GM20000 (cell line): ENCODE measurements at regions not wholly inside any gene's neighbourhood (a gene's known extent, or its start where the extent isn't known, plus 50 kb on each side); places are given as distances from the start of the nearest gene placed in this dataset.
"Not testable (repeated sequence)": the region's sequence is repeated elsewhere in the genome, so short reads cannot be mapped to it uniquely, and the experiment has no call there.

Experiments
- DNase-seq: peaks from one replicate; pipeline ENCODE4 v3.0.0; 2012; ENCODE audit warnings: low spot score
- CTCF ChIP-seq: IDR thresholded peaks from 2 replicates; pipeline ENCODE4 v1.5.1; 2012; ENCODE audit warnings: mild to moderate bottlenecking, control low read depth; ENCODE audit errors: extremely low read depth, missing control alignments

DNA sequence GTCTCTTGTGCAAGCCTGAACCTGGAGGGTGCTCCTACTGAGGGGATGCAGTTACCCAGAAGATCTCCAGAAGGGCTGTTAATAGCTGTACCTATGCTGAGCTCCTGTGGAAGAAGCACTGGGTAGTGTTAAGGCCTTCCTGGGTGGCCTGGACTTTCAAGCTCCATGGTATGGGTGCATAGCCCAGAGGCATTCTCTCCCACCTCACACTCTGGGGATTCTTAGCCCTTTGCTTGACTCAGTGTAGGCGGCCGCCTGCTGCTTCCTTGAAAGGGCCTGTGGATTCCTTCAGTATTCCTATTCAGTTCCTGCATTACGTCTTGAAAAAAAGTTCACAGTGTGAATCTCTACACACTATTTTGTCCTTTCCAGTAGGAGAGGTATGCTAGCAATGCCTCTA is 235.7 kb upstream of the MAGEB16 start:
- no peak for DNase-seq
- no peak for TF ChIP-seq CTCF

- no peak for TF ChIP-seq CTCF
- DNase-seq = no peak
Observed at GRCh38 chrX:35590210-35590609, 207.9 kb upstream of the MAGEB16 start.

GRCh38 chrX:35611562-35611961 is 186.6 kb upstream of the MAGEB16 start:
- DNase-seq = not testable (repeated sequence)

- DNase-seq = no peak
- TF ChIP-seq CTCF = no peak
Observed at GRCh38 chrX:35617836-35618235, 180.3 kb upstream of the MAGEB16 start.

DNA sequence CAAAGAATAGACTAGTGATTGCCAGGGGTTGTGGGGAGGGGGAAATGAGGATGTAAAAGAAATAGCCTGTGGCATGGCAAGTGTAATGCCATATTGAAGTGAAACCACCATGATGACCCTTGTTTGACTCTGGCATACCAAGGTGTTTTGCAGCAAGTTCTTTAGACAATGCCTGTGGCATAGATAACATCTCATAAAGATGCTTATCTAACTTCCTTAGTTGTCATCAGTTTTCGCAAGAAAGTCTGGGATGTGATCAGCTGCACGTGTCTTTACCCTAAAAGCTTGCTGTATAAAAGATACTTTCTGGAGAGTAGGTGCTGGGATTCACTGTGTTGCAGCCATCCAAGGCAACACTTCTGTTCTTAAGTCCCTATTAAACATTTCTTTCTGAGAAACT is 176.1 kb upstream of the MAGEB16 start:
- TF ChIP-seq CTCF = no peak
- no peak for DNase-seq

- TF ChIP-seq CTCF = no peak
- no peak for DNase-seq
Observed at GRCh38 chrX:35622601-35623000, 175.5 kb upstream of the MAGEB16 start.

DNA sequence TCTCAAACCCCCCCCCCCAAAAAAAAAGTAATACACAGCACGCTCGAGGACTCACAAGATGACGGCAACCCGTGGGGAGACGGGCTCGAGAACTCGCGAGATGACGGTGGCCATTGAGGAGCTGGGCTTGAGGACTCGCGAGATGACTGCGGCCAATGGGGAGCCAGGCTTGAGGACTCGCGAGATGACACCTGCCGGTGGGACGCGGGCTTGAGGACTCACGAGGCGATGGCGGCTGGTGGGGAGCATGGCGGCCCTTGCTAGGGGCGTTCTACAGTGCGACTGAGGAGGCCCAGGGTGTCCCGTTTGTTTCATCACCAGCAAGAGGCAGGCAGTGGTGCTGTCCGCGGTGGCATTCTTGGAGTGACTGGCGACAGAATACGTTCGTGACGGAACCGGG is 172.4 kb upstream of the MAGEB16 start:
- DNase-seq = no peak
- no peak for TF ChIP-seq CTCF

DNA sequence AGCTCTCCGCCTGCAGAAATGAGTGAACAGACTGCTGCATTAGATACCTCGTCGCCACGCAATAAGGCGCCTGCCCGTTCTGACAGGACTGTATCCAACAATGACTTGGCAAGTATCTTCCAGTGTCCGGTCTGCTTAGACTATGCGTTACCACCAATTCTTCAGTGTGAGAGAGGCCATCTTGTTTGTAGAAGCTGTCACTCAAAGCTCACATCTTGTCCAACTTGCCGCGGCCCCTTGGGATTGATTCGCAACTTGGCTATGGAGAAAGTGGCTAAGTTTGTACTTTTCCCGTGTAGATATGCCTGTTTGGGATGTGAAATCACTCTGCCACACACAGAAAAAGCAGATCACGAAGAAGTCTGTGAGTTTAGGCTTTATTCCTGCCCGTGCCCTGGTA is 172.0 kb upstream of the MAGEB16 start:
- TF ChIP-seq CTCF = no peak
- DNase-seq = no peak

GRCh38 chrX:35635971-35636370 is 162.2 kb upstream of the MAGEB16 start:
- DNase-seq = not testable (repeated sequence)
